Calu3 (cell line): ENCODE measurements at regions not wholly inside any gene's neighbourhood (a gene's known extent, or its start where the extent isn't known, plus 50 kb on each side); places are given as distances from the start of the nearest gene placed in this dataset.

Experiments used
- BruUV-seq: library from RNA; stranded (reverse); fragments of 400-500 nt; replicated peaks from 2 replicates; lab custom pipeline; 2021; lab: Mats Ljungman, UMichigan
- CTCF ChIA-PET: fragments of 300-600 bp; sonication (Branson Sonifier 250); formaldehyde crosslinking; loops from one replicate; lab custom pipeline; 2022; ENCODE audit warnings: antibody characterized with exemption; lab: Charles Lee
- DNase-seq: peaks from one replicate; pipeline ENCODE4 v3.0.0; 2022
- H3K27ac Mint-ChIP-seq: one replicate; pipeline ENCODE4 v1.8.0; 2022; ENCODE audit warnings: mixed read lengths; ENCODE audit not compliant: unreplicated experiment
- H3K27me3 Mint-ChIP-seq: one replicate; pipeline ENCODE4 v1.8.0; 2022; ENCODE audit warnings: mixed read lengths; ENCODE audit not compliant: unreplicated experiment
- H3K36me3 Mint-ChIP-seq: one replicate; pipeline ENCODE4 v1.8.0; 2022; ENCODE audit warnings: mild to moderate bottlenecking, moderate library complexity, mixed read lengths; ENCODE audit not compliant: insufficient read depth, unreplicated experiment
- H3K4me1 Mint-ChIP-seq: one replicate; pipeline ENCODE4 v1.8.0; 2022; ENCODE audit warnings: mild to moderate bottlenecking, low read depth, mixed read lengths; ENCODE audit not compliant: unreplicated experiment
- H3K4me3 Mint-ChIP-seq: one replicate; pipeline ENCODE4 v1.8.0; 2022; ENCODE audit warnings: mild to moderate bottlenecking, low read depth, moderate library complexity, mixed read lengths; ENCODE audit not compliant: unreplicated experiment
- H3K9me3 Mint-ChIP-seq: one replicate; pipeline ENCODE4 v1.8.0; 2022; ENCODE audit warnings: low read depth, mixed read lengths; ENCODE audit not compliant: unreplicated experiment
- CTCF ChIP-seq: fragments of 200-600 bp; IDR thresholded peaks from one replicate; pipeline ENCODE4 v1.8.0; 2022; ENCODE audit warnings: antibody characterized with exemption; ENCODE audit not compliant: unreplicated experiment
- intact Hi-C: fragments of 100-400 bp; cut with micrococcal nuclease; formaldehyde crosslinking; loops from one replicate; pipeline ENCODE4 v1.10.0; 2022; ENCODE audit not compliant: unreplicated experiment

- Mint-ChIP-seq H3K27ac (no peak overlapping the region), H3K4me1 (peaks cover 7% of the 10 kb centered on the region), H3K36me3 (no peaks in the 10 kb centered on the region), H3K27me3 (no peaks in the 10 kb centered on the region), H3K9me3 (no peaks in the 10 kb centered on the region), H3K4me3 (no peak overlapping the region)
- CTCF ChIA-PET = interaction anchor here (2.3 kb wide), 1 partner anchor 696 kb away, joined by 8 read pairs; no protein-coding TSS in a partner anchor
- DNase-seq = peak; percentile 3
- TF ChIP-seq CTCF = peak; percentile 43
- intact Hi-C loops = loop anchor here (1.0 to 10.0 kb wide), 3 partner anchors 601 to 887 kb away; no protein-coding TSS in a partner anchor
- BruUV-seq = no TSS peak
These were observed 532.4 kb downstream of the ANXA1 start for GRCh38 chr9:73683862-73684591.

GRCh38 chr9:73684601-73685000, 532.9 kb downstream of the ANXA1 start:
- intact Hi-C loops = loop anchor here (1.0 to 10.0 kb wide), 2 partner anchors 600 to 695 kb away; no protein-coding TSS in a partner anchor
- H3K27ac Mint-ChIP-seq = no peak overlapping the region
- DNase-seq = no peak
- H3K36me3 Mint-ChIP-seq = no peaks in the 10 kb centered on the region
- no peaks in the 10 kb centered on the region for H3K9me3 Mint-ChIP-seq
- H3K27me3 Mint-ChIP-seq = no peaks in the 10 kb centered on the region
- CTCF ChIA-PET = interaction anchor here (2.3 kb wide), 1 partner anchor 695 kb away, joined by 8 read pairs; no protein-coding TSS in a partner anchor
- H3K4me1 Mint-ChIP-seq = peaks cover 7% of the 10 kb centered on the region
- BruUV-seq = no TSS peak
- TF ChIP-seq CTCF = no peak
- no peak overlapping the region for H3K4me3 Mint-ChIP-seq

GRCh38 chr9:73685786-73686185, 534.1 kb downstream of the ANXA1 start:
- Mint-ChIP-seq H3K36me3 (no peaks in the 10 kb centered on the region), H3K4me3 (no peak overlapping the region), H3K9me3 (no peaks in the 10 kb centered on the region), H3K4me1 (peaks cover 7% of the 10 kb centered on the region), H3K27me3 (no peaks in the 10 kb centered on the region), H3K27ac (no peak overlapping the region)
- CTCF ChIA-PET = no interaction called here
- intact Hi-C loops = loop anchor here (10.0 kb wide), 1 partner anchor 599 kb away; no protein-coding TSS in a partner anchor
- BruUV-seq = no TSS peak
- no peak for DNase-seq
- no peak for TF ChIP-seq CTCF

- Mint-ChIP-seq H3K4me3 (no peak overlapping the region), H3K27ac (no peak overlapping the region), H3K4me1 (peaks cover under 1% of the 10 kb centered on the region), H3K27me3 (no peaks in the 10 kb centered on the region), H3K9me3 (no peaks in the 10 kb centered on the region), H3K36me3 (no peaks in the 10 kb centered on the region)
- BruUV-seq = no TSS peak
- CTCF ChIA-PET = interaction anchor here (0.6 kb wide), 1 partner anchor 403 kb away, joined by 4 read pairs; no protein-coding TSS in a partner anchor
- no peak for DNase-seq
- intact Hi-C loops = loop anchor here (10.0 kb wide), 1 partner anchor 596 kb away; no protein-coding TSS in a partner anchor
- no peak for TF ChIP-seq CTCF
These were observed 537.6 kb downstream of the ANXA1 start for GRCh38 chr9:73689051-73689870.
